Trophoblast cell (in vitro differentiated cells and primary cell): ENCODE measurements at regions not wholly inside any gene's neighbourhood (a gene's known extent, or its start where the extent isn't known, plus 50 kb on each side); places are given as distances from the start of the nearest gene placed in this dataset.
"Not testable (repeated sequence)": the region's sequence is repeated elsewhere in the genome, so short reads cannot be mapped to it uniquely, and the experiment has no call there.

Source experiments
- DNase-seq, 2 donors: peaks; one replicate each; pipeline ENCODE4 v3.0.0-alpha.2; 2016
- H2AFZ ChIP-seq: 2 replicates; pipeline ENCODE4 v1.6.1; 2013; ENCODE audit warnings: low read length, moderate library complexity, mild to moderate bottlenecking; ENCODE audit not compliant: insufficient read depth, poor library complexity
- H2AK5ac ChIP-seq: 2 replicates; pipeline ENCODE4 v1.6.1; 2013; ENCODE audit warnings: mild to moderate bottlenecking, low read length
- H2BK120ac ChIP-seq: 2 replicates; pipeline ENCODE4 v1.6.1; 2013; ENCODE audit warnings: low read length, mild to moderate bottlenecking, moderate library complexity; ENCODE audit not compliant: insufficient read depth, poor library complexity
- H2BK12ac ChIP-seq: 2 replicates; pipeline ENCODE4 v1.6.1; 2013; ENCODE audit warnings: mild to moderate bottlenecking, low read length, moderate library complexity
- H2BK5ac ChIP-seq: 2 replicates; pipeline ENCODE4 v1.6.1; 2013; ENCODE audit warnings: low read length, low read depth, moderate library complexity, mild to moderate bottlenecking; ENCODE audit not compliant: poor library complexity
- H3K14ac ChIP-seq: 2 replicates; pipeline ENCODE4 v1.6.1; 2013; ENCODE audit warnings: mild to moderate bottlenecking, low read length
- H3K18ac ChIP-seq: 2 replicates; pipeline ENCODE4 v1.6.1; 2013; ENCODE audit warnings: mild to moderate bottlenecking, low read length
- H3K23ac ChIP-seq: 2 replicates; pipeline ENCODE4 v1.6.1; 2013; ENCODE audit warnings: low read length
- H3K27ac ChIP-seq: 2 replicates; pipeline ENCODE4 v1.5.1; 2013; ENCODE audit warnings: low read depth, mild to moderate bottlenecking, inconsistent platforms, low read length, moderate library complexity
- H3K27me3 ChIP-seq: 2 replicates; pipeline ENCODE4 v1.6.1; 2013; ENCODE audit warnings: inconsistent platforms, mild to moderate bottlenecking, low read length, moderate library complexity; ENCODE audit not compliant: insufficient read depth
- H3K36me3 ChIP-seq, 2 experiments: 1 replicate in 1 of 2; 2 replicates in 1 of 2; pipeline ENCODE4 v1.6.1; 2013; ENCODE audit warnings: low read length in 2 of 2, mild to moderate bottlenecking in 2 of 2, moderate library complexity in 1 of 2; ENCODE audit not compliant: insufficient read depth in 2 of 2, control insufficient read depth in 1 of 2
- H3K4ac ChIP-seq: 2 replicates; pipeline ENCODE4 v1.6.1; 2013; ENCODE audit warnings: low read depth, mild to moderate bottlenecking, low read length, moderate library complexity
- H3K4me1 ChIP-seq, 2 experiments: 1 replicate in 1 of 2; 2 replicates in 1 of 2; pipeline ENCODE4 v1.6.1; 2013; ENCODE audit warnings: low read length in 2 of 2, mild to moderate bottlenecking in 2 of 2, moderate library complexity in 1 of 2; ENCODE audit not compliant: insufficient read depth in 2 of 2, control insufficient read depth in 1 of 2
- H3K4me2 ChIP-seq: 2 replicates; pipeline ENCODE4 v1.6.1; 2013; ENCODE audit warnings: inconsistent platforms, mild to moderate bottlenecking, low read length, moderate library complexity
- H3K4me3 ChIP-seq: 2 replicates; pipeline ENCODE4 v1.5.1; 2013; ENCODE audit warnings: mild to moderate bottlenecking, low read depth, low read length, inconsistent platforms
- H3K79me1 ChIP-seq: one replicate; pipeline ENCODE4 v1.6.1; 2013; ENCODE audit warnings: low read length
- H3K79me2 ChIP-seq: 2 replicates; pipeline ENCODE4 v1.6.1; 2013; ENCODE audit warnings: low read length, mild to moderate bottlenecking; ENCODE audit not compliant: control insufficient read depth, insufficient read depth, poor library complexity
- H3K9ac ChIP-seq: 2 replicates; pipeline ENCODE4 v1.6.1; 2013; ENCODE audit warnings: mild to moderate bottlenecking, low read length
- H3K9me3 ChIP-seq: 2 replicates; pipeline ENCODE4 v1.6.1; 2013; ENCODE audit warnings: low read depth, mild to moderate bottlenecking, control low read depth, inconsistent platforms, low read length; ENCODE audit not compliant: insufficient read depth
- H4K12ac ChIP-seq: 2 replicates; pipeline ENCODE4 v1.6.1; 2013; ENCODE audit warnings: low read depth, mild to moderate bottlenecking, low read length, moderate library complexity
- H4K8ac ChIP-seq: 2 replicates; pipeline ENCODE4 v1.6.1; 2013; ENCODE audit warnings: low read depth, mild to moderate bottlenecking, low read length, moderate library complexity
- H4K91ac ChIP-seq: one replicate; pipeline ENCODE4 v1.6.1; 2013; ENCODE audit warnings: low read depth, mild to moderate bottlenecking, low read length, moderate library complexity
- WGBS: extraction: QIAGEN DNeasy Blood & Tissue Kit; methylation state at CpG from one replicate; pipeline ENCODE4 v1.1.7; 2013; ENCODE audit warnings: missing lambda C conversion rate; ENCODE audit not compliant: insufficient read length, insufficient coverage; ENCODE audit errors: extremely low coverage; 5-methylcytosine and 5-hydroxymethylcytosine counted together

GRCh38 chr12:91249518-91250272 lies 67.1 kb upstream of the DCN start:
- DNase-seq = no peak
- Histone ChIP-seq H2AK5ac (no peak overlapping the region), H3K4me3 (no peak overlapping the region), H3K9ac (no peak overlapping the region), H2BK12ac (no peak overlapping the region), H3K27me3 (no peaks in the 10 kb centered on the region), H3K36me3 (no peaks in the 10 kb centered on the region), H3K23ac (no peak overlapping the region), H3K14ac (no peak overlapping the region), H3K27ac (no peak overlapping the region), H4K91ac (no peak overlapping the region), H2BK5ac (no peak overlapping the region), H4K8ac (no peak overlapping the region), H2AFZ (no peak overlapping the region), H3K9me3 (no peaks in the 10 kb centered on the region), H2BK120ac (no peak overlapping the region), H3K18ac (no peak overlapping the region), H3K79me2 (no peaks in the 10 kb centered on the region), H3K4ac (no peak overlapping the region), H3K79me1 (no peaks in the 10 kb centered on the region), H4K12ac (no peak overlapping the region), H3K4me2 (no peak overlapping the region), H3K4me1 (no peaks in the 10 kb centered on the region)
- no CpG with 5 or more reads among the region's 1 CpG for WGBS

GRCh38 chr12:91249054-91249453 lies 66.4 kb upstream of the DCN start:
- DNase-seq = no peak
- H3K4ac ChIP-seq = no peak overlapping the region
- no peaks in the 10 kb centered on the region for H3K27me3 ChIP-seq
- H3K36me3 ChIP-seq = no peaks in the 10 kb centered on the region
- no peaks in the 10 kb centered on the region for H3K79me2 ChIP-seq
- no peak overlapping the region for H3K18ac ChIP-seq
- no peak overlapping the region for H3K27ac ChIP-seq
- no peak overlapping the region for H2AK5ac ChIP-seq
- H4K91ac ChIP-seq = no peak overlapping the region
- H4K12ac ChIP-seq = no peak overlapping the region
- no peak overlapping the region for H3K23ac ChIP-seq
- no peaks in the 10 kb centered on the region for H3K4me1 ChIP-seq
- no peak overlapping the region for H3K4me3 ChIP-seq
- H3K4me2 ChIP-seq = no peak overlapping the region
- no peak overlapping the region for H4K8ac ChIP-seq
- H2BK120ac ChIP-seq = no peak overlapping the region
- no peak overlapping the region for H3K14ac ChIP-seq
- no peak overlapping the region for H2BK5ac ChIP-seq
- no peak overlapping the region for H2BK12ac ChIP-seq
- no peak overlapping the region for H3K9ac ChIP-seq
- no peaks in the 10 kb centered on the region for H3K9me3 ChIP-seq
- no peaks in the 10 kb centered on the region for H3K79me1 ChIP-seq
- H2AFZ ChIP-seq = no peak overlapping the region
- no CpG with 5 or more reads among the region's 1 CpG for WGBS

GRCh38 chr12:91243177-91243576 lies 60.6 kb upstream of the DCN start:
- H2BK12ac ChIP-seq, H2BK5ac ChIP-seq, H4K91ac ChIP-seq, H3K4me2 ChIP-seq, H3K9me3 ChIP-seq, H3K4me1 ChIP-seq, H2AFZ ChIP-seq, H3K79me2 ChIP-seq, DNase-seq, H3K23ac ChIP-seq, H3K14ac ChIP-seq, H3K27me3 ChIP-seq, H3K27ac ChIP-seq, H3K79me1 ChIP-seq, H3K4me3 ChIP-seq, H3K9ac ChIP-seq, H3K36me3 ChIP-seq, H4K8ac ChIP-seq, H2BK120ac ChIP-seq, H3K18ac ChIP-seq, H3K4ac ChIP-seq, H2AK5ac ChIP-seq, H4K12ac ChIP-seq: not testable (repeated sequence)
- WGBS = no CpG with 5 or more reads among the region's 6 CpGs

GRCh38 chr12:91241756-91242155 lies 59.1 kb upstream of the DCN start:
- Histone ChIP-seq H3K9ac (no peak overlapping the region), H3K4ac (no peak overlapping the region), H3K4me1 (no peaks in the 10 kb centered on the region), H3K23ac (no peak overlapping the region), H3K27me3 (no peaks in the 10 kb centered on the region), H3K4me2 (no peak overlapping the region), H4K12ac (no peak overlapping the region), H3K14ac (no peak overlapping the region), H3K9me3 (no peaks in the 10 kb centered on the region), H3K36me3 (no peaks in the 10 kb centered on the region), H4K8ac (no peak overlapping the region), H2AK5ac (no peak overlapping the region), H2BK12ac (no peak overlapping the region), H2AFZ (no peak overlapping the region), H3K18ac (no peak overlapping the region), H2BK5ac (no peak overlapping the region), H3K79me1 (no peaks in the 10 kb centered on the region), H3K79me2 (no peaks in the 10 kb centered on the region), H3K4me3 (no peak overlapping the region), H3K27ac (no peak overlapping the region), H4K91ac (no peak overlapping the region), H2BK120ac (no peak overlapping the region)
- DNase-seq = no peak
- no CpG with 5 or more reads among the region's 2 CpGs for WGBS
